Fibroblast of skin of left quadriceps (primary cell): ENCODE measurements at regions not wholly inside any gene's neighbourhood (a gene's known extent, or its start where the extent isn't known, plus 50 kb on each side); places are given as distances from the start of the nearest gene placed in this dataset.
A peak's percentile ranks its signal among the peaks of the same experiment; 100 is the strongest.

Experiments
- DNase-seq, 2 experiments: peaks; one replicate each; pipeline ENCODE4 v3.0.0-alpha.2; 2013; ENCODE audit warnings: low read depth in 2 of 2

GRCh38 chr7:114755856-114756255 lies 166.0 kb upstream of the MDFIC start:
- no peak for DNase-seq

GRCh38 chr7:114758661-114759227 lies 163.2 kb upstream of the MDFIC start:
- no peak for DNase-seq

GRCh38 chr7:114759347-114760062 lies 162.4 kb upstream of the MDFIC start:
- DNase-seq, result no peak

GRCh38 chr7:114760477-114760876 lies 161.4 kb upstream of the MDFIC start:
- DNase-seq, result no peak

- no peak for DNase-seq
Measured at GRCh38 chr7:114761973-114762372, 159.9 kb upstream of the MDFIC start.

GRCh38 chr7:114765331-114766040 lies 156.4 kb upstream of the MDFIC start:
- no peak for DNase-seq

GRCh38 chr7:114766041-114766356 lies 155.9 kb upstream of the MDFIC start:
- no peak for DNase-seq

- DNase-seq, result no peak
Measured at GRCh38 chr7:114777288-114777687, 144.6 kb upstream of the MDFIC start.

- DNase-seq, result no peak
Measured at GRCh38 chr7:114783508-114783907, 138.4 kb upstream of the MDFIC start.

GRCh38 chr7:114784177-114784576 lies 137.7 kb upstream of the MDFIC start:
- DNase-seq, result no peak

- no peak for DNase-seq
Measured at GRCh38 chr7:114784746-114785145, 137.1 kb upstream of the MDFIC start.

- DNase-seq, result no peak
Measured at GRCh38 chr7:114785496-114785895, 136.4 kb upstream of the MDFIC start.

GRCh38 chr7:114786455-114786854 lies 135.4 kb upstream of the MDFIC start:
- DNase-seq, result no peak

GRCh38 chr7:114787556-114787955 lies 134.3 kb upstream of the MDFIC start:
- DNase-seq, result no peak

- DNase-seq, result no peak
Measured at GRCh38 chr7:114788706-114789105, 133.2 kb upstream of the MDFIC start.

- no peak for DNase-seq
Measured at GRCh38 chr7:114789161-114789560, 132.7 kb upstream of the MDFIC start.

GRCh38 chr7:114789871-114790311 lies 132.0 kb upstream of the MDFIC start:
- peak; percentile 35 to 42 for DNase-seq

GRCh38 chr7:114790521-114790920 lies 131.4 kb upstream of the MDFIC start:
- no peak for DNase-seq

GRCh38 chr7:114791771-114792170 lies 130.1 kb upstream of the MDFIC start:
- no peak for DNase-seq

GRCh38 chr7:114793155-114793845 lies 128.6 kb upstream of the MDFIC start:
- no peak for DNase-seq

- no peak for DNase-seq
Measured at GRCh38 chr7:114795475-114795874, 126.4 kb upstream of the MDFIC start.

GRCh38 chr7:114799628-114800028 lies 122.3 kb upstream of the MDFIC start:
- DNase-seq, result no peak

GRCh38 chr7:114802632-114803031 lies 119.3 kb upstream of the MDFIC start:
- DNase-seq, result no peak
